Suprapubic skin (tissue), 4 donors: ENCODE measurements at regions not wholly inside any gene's neighbourhood (a gene's known extent, or its start where the extent isn't known, plus 50 kb on each side); places are given as distances from the start of the nearest gene placed in this dataset.

Experiments
- DNase-seq, 2 donors: peaks; one replicate each; pipeline ENCODE4 v3.0.0-alpha.2; 2019; ENCODE audit warnings: low spot score in 2 of 2
- H3K27ac ChIP-seq: fragments of 200-600 bp; sonication (generic); one replicate; pipeline ENCODE4 v1.5.1; 2019
- H3K27me3 ChIP-seq: fragments of 200-600 bp; sonication (generic); one replicate; pipeline ENCODE4 v1.5.1; 2019
- H3K36me3 ChIP-seq: fragments of 200-600 bp; sonication (generic); one replicate; pipeline ENCODE4 v1.5.1; 2019
- H3K4me1 ChIP-seq: fragments of 200-600 bp; sonication (generic); one replicate; pipeline ENCODE4 v1.5.1; 2019
- H3K4me3 ChIP-seq: fragments of 200-600 bp; sonication (generic); one replicate; pipeline ENCODE4 v1.5.1; 2019; ENCODE audit warnings: mild to moderate bottlenecking
- H3K9me3 ChIP-seq: fragments of 200-600 bp; sonication (generic); one replicate; pipeline ENCODE4 v1.5.1; 2019
- EP300 ChIP-seq: sonication (generic); formaldehyde crosslinking; IDR thresholded peaks from one replicate; pipeline ENCODE4 v1.6.1; 2017; ENCODE audit warnings: antibody characterized with exemption
- POLR2A ChIP-seq, 2 donors: fragments of 450-650 bp; IDR thresholded peaks; one replicate each; pipeline ENCODE4 v1.6.1; 2017; ENCODE audit warnings: antibody characterized with exemption in 2 of 2, mild to moderate bottlenecking in 2 of 2, moderate library complexity in 2 of 2
- POLR2AphosphoS5 ChIP-seq, 3 donors: sonication (generic); formaldehyde crosslinking; IDR thresholded peaks; one replicate each; pipeline ENCODE4 v1.6.1; 2017; ENCODE audit warnings: antibody characterized with exemption in 3 of 3
- WGBS: methylation state at CpG from one replicate; pipeline ENCODE4 v1.1.5; 2018; 5-methylcytosine and 5-hydroxymethylcytosine counted together
- TF ChIP-seq, protein P1 (sequence below), 2 donors: fragments of 200-600 bp in 1 of 2; fragments of 450-650 bp in 1 of 2; sonication (generic) in 1 of 2; IDR thresholded peaks; one replicate each; pipeline ENCODE4 v1.5.1; 2016 to 2019; ENCODE audit warnings: antibody characterized with exemption in 2 of 2, mild to moderate bottlenecking in 1 of 2, moderate library complexity in 1 of 2

DNA sequence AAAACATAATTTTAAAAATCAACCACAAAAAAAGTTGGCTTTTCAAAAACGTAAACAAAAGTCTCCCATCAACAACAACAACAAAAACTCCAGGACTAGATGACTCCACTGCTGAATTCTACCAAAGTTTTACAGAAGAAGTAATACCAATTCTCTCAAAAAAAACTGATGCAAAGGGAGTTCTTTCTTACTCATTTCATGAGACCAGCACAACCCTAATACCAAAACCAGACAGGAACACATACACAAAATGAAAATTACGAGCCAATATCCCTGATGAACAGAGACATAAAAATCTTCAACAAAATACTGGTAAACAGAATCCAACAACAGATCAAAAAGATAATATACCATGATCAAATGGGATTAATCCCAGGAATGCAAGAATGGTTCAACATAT lies 147.3 kb downstream of the BTG1 start:
- H3K4me3 ChIP-seq = no peak overlapping the region
- TF ChIP-seq, protein P1, sequence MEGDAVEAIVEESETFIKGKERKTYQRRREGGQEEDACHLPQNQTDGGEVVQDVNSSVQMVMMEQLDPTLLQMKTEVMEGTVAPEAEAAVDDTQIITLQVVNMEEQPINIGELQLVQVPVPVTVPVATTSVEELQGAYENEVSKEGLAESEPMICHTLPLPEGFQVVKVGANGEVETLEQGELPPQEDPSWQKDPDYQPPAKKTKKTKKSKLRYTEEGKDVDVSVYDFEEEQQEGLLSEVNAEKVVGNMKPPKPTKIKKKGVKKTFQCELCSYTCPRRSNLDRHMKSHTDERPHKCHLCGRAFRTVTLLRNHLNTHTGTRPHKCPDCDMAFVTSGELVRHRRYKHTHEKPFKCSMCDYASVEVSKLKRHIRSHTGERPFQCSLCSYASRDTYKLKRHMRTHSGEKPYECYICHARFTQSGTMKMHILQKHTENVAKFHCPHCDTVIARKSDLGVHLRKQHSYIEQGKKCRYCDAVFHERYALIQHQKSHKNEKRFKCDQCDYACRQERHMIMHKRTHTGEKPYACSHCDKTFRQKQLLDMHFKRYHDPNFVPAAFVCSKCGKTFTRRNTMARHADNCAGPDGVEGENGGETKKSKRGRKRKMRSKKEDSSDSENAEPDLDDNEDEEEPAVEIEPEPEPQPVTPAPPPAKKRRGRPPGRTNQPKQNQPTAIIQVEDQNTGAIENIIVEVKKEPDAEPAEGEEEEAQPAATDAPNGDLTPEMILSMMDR (IDR thresholded peaks at IDR 0.05) = no peak
- TF ChIP-seq POLR2A (IDR thresholded peaks at IDR 0.05) (no peak), EP300 (no peak), POLR2AphosphoS5 (IDR thresholded peaks at IDR 0.05) (no peak)
- 92% methylated on average over 2 of the region's 2 CpGs for WGBS
- H3K4me1 ChIP-seq = peaks cover 17% of the 10 kb centered on the region
- H3K27me3 ChIP-seq = no peaks in the 10 kb centered on the region
- H3K27ac ChIP-seq = no peak overlapping the region
- no peaks in the 10 kb centered on the region for H3K36me3 ChIP-seq
- DNase-seq = no peak
- H3K9me3 ChIP-seq = no peaks in the 10 kb centered on the region

DNA sequence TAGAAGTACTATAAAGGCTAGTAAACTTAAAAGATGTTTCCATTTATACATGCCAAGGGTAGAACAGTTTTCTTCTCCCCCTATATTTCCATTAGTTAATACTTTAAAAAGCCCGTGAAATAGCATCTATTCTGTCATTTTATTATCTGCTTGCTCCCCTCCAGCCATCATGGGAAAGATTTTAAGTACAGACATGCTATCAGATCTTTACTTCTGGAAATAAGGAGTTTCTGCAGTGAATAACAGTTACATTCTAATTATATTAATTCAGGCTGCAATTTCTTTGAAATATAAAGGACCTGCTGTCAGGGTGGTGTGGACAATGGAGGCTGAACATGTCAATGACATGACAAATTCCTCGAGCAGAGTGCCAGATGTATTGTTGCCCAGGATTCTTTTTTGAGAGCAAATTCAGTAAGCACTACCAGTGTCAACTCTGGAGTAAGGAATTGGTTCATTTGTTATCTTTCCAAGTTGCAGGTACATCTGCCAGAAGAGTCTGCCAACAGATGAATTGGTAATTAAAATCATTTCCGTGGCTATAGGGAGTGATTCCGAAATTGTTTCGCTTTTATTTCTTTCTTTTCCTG lies 151.3 kb downstream of the BTG1 start:
- Histone ChIP-seq H3K36me3 (no peaks in the 10 kb centered on the region), H3K27me3 (no peaks in the 10 kb centered on the region), H3K4me3 (peak overlapping the region; percentile 12), H3K4me1 (peaks cover 11% of the 10 kb centered on the region), H3K27ac (no peak overlapping the region), H3K9me3 (no peaks in the 10 kb centered on the region)
- no peak for TF ChIP-seq POLR2AphosphoS5 (IDR thresholded peaks at IDR 0.05)
- TF ChIP-seq, protein P1 (IDR thresholded peaks at IDR 0.05) = no peak
- no peak for DNase-seq
- 23% methylated on average over 5 of the region's 5 CpGs for WGBS

DNA sequence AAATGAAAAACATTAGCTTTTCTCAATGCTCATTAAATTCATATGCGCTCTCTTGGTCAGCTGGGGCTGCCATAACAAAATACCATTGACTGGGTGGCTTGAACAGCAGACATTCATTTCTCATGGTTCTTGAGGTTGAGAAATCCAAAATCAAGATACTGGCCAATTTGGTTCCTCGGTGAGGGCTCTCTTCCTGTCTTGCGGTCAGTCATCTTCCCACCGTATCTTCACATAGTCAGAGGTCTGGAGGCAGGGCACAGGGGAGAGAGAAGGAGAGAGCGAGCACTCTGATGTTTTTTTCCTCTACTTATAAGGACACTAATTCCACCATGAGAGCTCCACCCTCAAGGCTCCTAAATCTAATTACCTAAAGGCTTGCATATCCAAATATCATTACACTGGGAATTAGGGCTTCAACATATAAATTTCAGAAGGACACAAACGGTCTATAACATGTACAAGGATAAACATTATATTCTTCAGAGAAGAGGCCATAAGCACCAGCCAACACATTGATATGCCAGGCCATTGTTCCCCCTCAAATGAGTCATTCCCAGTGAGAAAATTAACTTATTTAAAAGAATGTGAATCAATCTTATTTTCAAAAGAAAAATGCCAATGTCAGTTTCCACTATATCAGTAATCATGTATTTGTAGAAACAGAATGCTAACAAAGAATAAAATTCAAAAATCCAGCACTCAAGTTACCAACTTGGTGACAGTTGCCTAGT lies 152.2 kb downstream of the BTG1 start:
- Histone ChIP-seq H3K9me3 (no peaks in the 10 kb centered on the region), H3K27ac (no peak overlapping the region), H3K36me3 (no peaks in the 10 kb centered on the region), H3K4me3 (no peak overlapping the region), H3K27me3 (no peaks in the 10 kb centered on the region), H3K4me1 (peaks cover 11% of the 10 kb centered on the region)
- TF ChIP-seq, protein P1 (IDR thresholded peaks at IDR 0.05) = no peak
- TF ChIP-seq POLR2A (IDR thresholded peaks at IDR 0.05) = no peak
- TF ChIP-seq POLR2AphosphoS5 (IDR thresholded peaks at IDR 0.05) = no peak
- TF ChIP-seq EP300 = no peak
- DNase-seq = no peak
- WGBS = 90% methylated on average over 6 of the region's 6 CpGs

DNA sequence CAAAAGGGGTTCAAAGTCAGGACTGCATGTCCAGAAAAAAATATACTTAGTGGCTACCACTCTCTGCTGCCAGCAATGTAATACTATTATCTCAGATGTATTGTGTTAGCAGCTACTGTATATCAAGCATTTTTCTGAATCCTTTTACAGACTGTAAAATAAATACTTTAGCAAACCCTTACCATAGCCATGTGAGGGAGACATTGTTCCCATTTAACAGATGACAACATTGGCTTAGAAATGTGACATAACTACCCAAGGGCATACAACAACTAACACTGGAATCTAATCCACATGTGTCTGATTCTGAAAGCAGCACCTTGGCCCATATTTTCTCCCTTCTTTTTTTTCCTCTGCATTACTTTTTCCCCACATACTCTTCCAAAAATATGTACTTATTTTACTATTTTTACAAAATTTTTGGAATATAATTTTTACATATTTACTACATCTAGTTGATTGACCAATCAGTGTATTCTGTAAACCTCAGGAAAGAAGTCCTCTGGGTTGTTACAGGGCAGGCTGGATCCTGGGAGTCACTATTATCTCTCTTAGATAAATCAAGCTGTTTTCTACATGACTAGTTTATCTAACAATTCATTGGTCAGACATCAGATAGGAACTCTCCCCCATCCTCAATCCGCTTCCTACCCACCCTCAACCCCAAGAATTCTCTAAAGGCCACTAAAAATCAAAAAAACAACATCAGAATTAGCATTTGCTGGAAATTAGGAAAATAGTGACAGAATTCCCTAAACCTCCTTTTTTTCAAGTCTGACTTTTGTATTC lies 154.1 kb downstream of the BTG1 start:
- peaks cover 14% of the 10 kb centered on the region for H3K4me1 ChIP-seq
- TF ChIP-seq EP300 (no peak), POLR2AphosphoS5 (IDR thresholded peaks at IDR 0.05) (no peak), POLR2A (IDR thresholded peaks at IDR 0.05) (no peak)
- TF ChIP-seq, protein P1 (IDR thresholded peaks at IDR 0.05) = no peak
- H3K9me3 ChIP-seq = no peaks in the 10 kb centered on the region
- no peak for DNase-seq
- no peak overlapping the region for H3K27ac ChIP-seq
- no peaks in the 10 kb centered on the region for H3K36me3 ChIP-seq
- no peak overlapping the region for H3K4me3 ChIP-seq
- WGBS = 97% methylated on average over 1 of the region's 1 CpG
- no peaks in the 10 kb centered on the region for H3K27me3 ChIP-seq

DNA sequence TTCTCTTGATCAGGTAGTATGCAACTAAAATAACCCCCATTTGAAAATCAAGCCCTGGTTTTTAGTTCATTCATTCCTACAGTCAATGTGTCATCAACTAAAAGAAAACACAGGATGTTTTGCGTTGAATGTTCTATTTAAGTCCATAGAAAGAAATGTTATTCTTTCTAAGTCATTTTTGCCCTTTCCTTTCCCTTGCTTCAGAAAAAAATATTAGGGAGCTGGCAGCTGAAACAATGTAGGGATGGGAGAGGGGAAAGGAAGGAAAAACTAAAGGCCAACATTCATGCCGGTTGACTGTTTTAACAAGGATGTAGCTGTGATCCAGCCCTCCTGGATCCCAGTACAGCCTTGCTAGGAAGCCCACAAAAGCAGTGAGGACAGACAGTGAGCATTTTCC lies 155.1 kb downstream of the BTG1 start:
- WGBS = 67% methylated on average over 2 of the region's 2 CpGs

More for the DNA sequence above, 155.1 kb downstream of the BTG1 start:
- H3K9me3 ChIP-seq = no peaks in the 10 kb centered on the region
- H3K27ac ChIP-seq = no peak overlapping the region
- DNase-seq = no peak
- no peak for TF ChIP-seq POLR2AphosphoS5 (IDR thresholded peaks at IDR 0.05)
- no peak for TF ChIP-seq POLR2A (IDR thresholded peaks at IDR 0.05)
- TF ChIP-seq, protein P1 (IDR thresholded peaks at IDR 0.05) = no peak
- TF ChIP-seq EP300 = no peak
- H3K4me1 ChIP-seq = peaks cover 21% of the 10 kb centered on the region
- no peak overlapping the region for H3K4me3 ChIP-seq
- no peaks in the 10 kb centered on the region for H3K27me3 ChIP-seq
- H3K36me3 ChIP-seq = no peaks in the 10 kb centered on the region
